PC-3 (cell line): ENCODE measurements at regions not wholly inside any gene's neighbourhood (a gene's known extent, or its start where the extent isn't known, plus 50 kb on each side); places are given as distances from the start of the nearest gene placed in this dataset.

Experiments used
- ATAC-seq: fragments of 200-7000 bp; cut with Tn5 transposase; 2 replicates; pipeline ENCODE4 v1.9.1; 2020; ENCODE audit warnings: mild to moderate bottlenecking, moderate library complexity
- BruUV-seq: library from RNA; stranded (reverse); fragments of 400-500 nt; replicated peaks from 2 replicates; lab custom pipeline; 2021; lab: Mats Ljungman, UMichigan
- CTCF ChIA-PET: fragments of 300-600 bp; sonication (Branson Sonifier 250); formaldehyde crosslinking; loops from one replicate; lab custom pipeline; 2022; ENCODE audit warnings: antibody characterized with exemption; lab: Charles Lee
- POLR2A ChIA-PET: fragments of 300-600 bp; sonication (Branson Sonifier 250); formaldehyde crosslinking; loops from one replicate; lab custom pipeline; 2022; ENCODE audit warnings: antibody characterized with exemption; ENCODE audit not compliant: unreplicated experiment; lab: Charles Lee
- DNase-seq: peaks from one replicate; pipeline ENCODE4 v3.0.0-alpha.2; 2015
- H2AFZ ChIP-seq: fragments of 300-600 bp; sonication (generic); 2 replicates; pipeline ENCODE4 v1.6.0; 2016; ENCODE audit warnings: antibody characterized with exemption, low read length
- H3F3A ChIP-seq: fragments of 300-600 bp; sonication (generic); one replicate; pipeline ENCODE4 v1.6.0; 2017; ENCODE audit warnings: antibody characterized with exemption, low read length, control low read depth, mild to moderate bottlenecking; ENCODE audit not compliant: unreplicated experiment
- H3K27ac ChIP-seq: fragments of 300-600 bp; sonication (generic); 2 replicates; pipeline ENCODE4 v1.5.1; 2016; ENCODE audit warnings: mild to moderate bottlenecking, low read length
- H3K27me3 ChIP-seq: fragments of 300-600 bp; sonication (generic); 2 replicates; pipeline ENCODE4 v1.6.1; 2016; ENCODE audit warnings: low read length, mixed read lengths
- H3K36me3 ChIP-seq: fragments of 300-600 bp; sonication (generic); 2 replicates; pipeline ENCODE4 v1.6.1; 2016; ENCODE audit warnings: low read depth, mixed run types, low read length, mixed read lengths
- H3K4me1 ChIP-seq: fragments of 300-600 bp; sonication (generic); 2 replicates; pipeline ENCODE4 v1.5.1; 2016; ENCODE audit warnings: low read length; ENCODE audit not compliant: insufficient read depth
- H3K4me2 ChIP-seq: fragments of 300-600 bp; sonication (generic); 2 replicates; pipeline ENCODE4 v1.6.0; 2016; ENCODE audit warnings: low read length
- H3K4me3 ChIP-seq: fragments of 300-600 bp; sonication (generic); 2 replicates; pipeline ENCODE4 v1.5.1; 2016; ENCODE audit warnings: mild to moderate bottlenecking, low read length, mixed read lengths
- H3K79me2 ChIP-seq: fragments of 300-600 bp; sonication (generic); 2 replicates; pipeline ENCODE4 v1.6.1; 2017; ENCODE audit warnings: low read length, mixed read lengths
- H3K9ac ChIP-seq: fragments of 300-600 bp; sonication (generic); 2 replicates; pipeline ENCODE4 v1.6.0; 2016; ENCODE audit warnings: mild to moderate bottlenecking, low read length
- H3K9me2 ChIP-seq: fragments of 300-600 bp; sonication (generic); replicated peaks from 2 replicates; pipeline ENCODE4 v1.6.1; 2016; ENCODE audit warnings: mixed run types, low read length, mixed read lengths
- H3K9me3 ChIP-seq: fragments of 300-600 bp; sonication (generic); 2 replicates; pipeline ENCODE4 v1.6.1; 2016; ENCODE audit warnings: low read length, mixed read lengths
- H4K20me1 ChIP-seq: fragments of 300-600 bp; sonication (generic); 2 replicates; pipeline ENCODE4 v1.6.1; 2016; ENCODE audit warnings: low read length, mixed read lengths
- EZH2 ChIP-seq: fragments of 300-600 bp; sonication (generic); IDR thresholded peaks from one replicate; pipeline ENCODE4 v1.6.1; 2017; ENCODE audit warnings: antibody characterized with exemption, mild to moderate bottlenecking, low read length; ENCODE audit not compliant: unreplicated experiment
- EZH2phosphoT487 ChIP-seq: fragments of 300-600 bp; sonication (generic); IDR thresholded peaks from 2 replicates; pipeline ENCODE4 v1.6.1; 2018; ENCODE audit warnings: mild to moderate bottlenecking, antibody characterized with exemption, low read length, borderline replicate concordance
- intact Hi-C: fragments of 100-400 bp; cut with micrococcal nuclease; formaldehyde crosslinking; loops from 2 replicates; pipeline ENCODE4 v1.9.0; 2023
- TF ChIP-seq, protein P1 (sequence below): fragments of 300-600 bp; sonication (generic); conservative IDR thresholded peaks from 2 replicates; pipeline ENCODE4 v1.5.1; 2017; ENCODE audit warnings: antibody characterized with exemption, low read depth, mild to moderate bottlenecking, low read length

DNA sequence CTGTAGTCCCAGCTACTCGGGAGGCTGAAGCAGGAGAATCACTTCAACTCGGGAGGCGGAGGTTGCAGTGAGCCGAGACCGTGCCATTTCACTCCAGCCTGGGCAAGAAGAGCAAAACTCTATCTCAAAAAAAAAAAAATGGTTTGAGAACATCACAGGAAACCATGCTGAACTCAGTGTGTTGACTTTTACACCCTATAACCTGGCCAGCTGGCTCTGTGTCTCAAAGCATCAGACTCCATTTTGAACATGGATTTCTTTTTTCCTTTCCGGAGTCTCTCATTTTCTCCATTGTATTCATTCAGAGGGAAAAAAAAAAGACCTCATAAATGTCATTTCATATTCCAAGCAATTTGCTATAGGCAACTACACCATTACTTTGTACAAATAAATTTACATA is 63.2 kb upstream of the FOXN3 start:
- no peak overlapping the region for H3K27ac ChIP-seq
- no TSS peak for BruUV-seq
- no peaks in the 10 kb centered on the region for H3K9me3 ChIP-seq
- H3K79me2 ChIP-seq, result no peaks in the 10 kb centered on the region
- H3K4me1 ChIP-seq, result 0 out of 2 replicates have a peak, but pooled peaks cover 3% of the 10 kb centered on the region
- H4K20me1 ChIP-seq, result no peaks in the 10 kb centered on the region
- intact Hi-C loops, result no loop called here
- no peak overlapping the region for H3K4me3 ChIP-seq
- H3K9ac ChIP-seq, result no peak overlapping the region
- TF ChIP-seq, protein P1, sequence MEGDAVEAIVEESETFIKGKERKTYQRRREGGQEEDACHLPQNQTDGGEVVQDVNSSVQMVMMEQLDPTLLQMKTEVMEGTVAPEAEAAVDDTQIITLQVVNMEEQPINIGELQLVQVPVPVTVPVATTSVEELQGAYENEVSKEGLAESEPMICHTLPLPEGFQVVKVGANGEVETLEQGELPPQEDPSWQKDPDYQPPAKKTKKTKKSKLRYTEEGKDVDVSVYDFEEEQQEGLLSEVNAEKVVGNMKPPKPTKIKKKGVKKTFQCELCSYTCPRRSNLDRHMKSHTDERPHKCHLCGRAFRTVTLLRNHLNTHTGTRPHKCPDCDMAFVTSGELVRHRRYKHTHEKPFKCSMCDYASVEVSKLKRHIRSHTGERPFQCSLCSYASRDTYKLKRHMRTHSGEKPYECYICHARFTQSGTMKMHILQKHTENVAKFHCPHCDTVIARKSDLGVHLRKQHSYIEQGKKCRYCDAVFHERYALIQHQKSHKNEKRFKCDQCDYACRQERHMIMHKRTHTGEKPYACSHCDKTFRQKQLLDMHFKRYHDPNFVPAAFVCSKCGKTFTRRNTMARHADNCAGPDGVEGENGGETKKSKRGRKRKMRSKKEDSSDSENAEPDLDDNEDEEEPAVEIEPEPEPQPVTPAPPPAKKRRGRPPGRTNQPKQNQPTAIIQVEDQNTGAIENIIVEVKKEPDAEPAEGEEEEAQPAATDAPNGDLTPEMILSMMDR, result no peak
- no peak for TF ChIP-seq EZH2phosphoT487
- no peak for TF ChIP-seq EZH2
- ATAC-seq (no peak), DNase-seq (no peak)
- H3K9me2 ChIP-seq, result no peaks in the 10 kb centered on the region
- no peak overlapping the region for H2AFZ ChIP-seq
- no peaks in the 10 kb centered on the region for H3K27me3 ChIP-seq
- ChIA-PET POLR2A (no interaction called here), CTCF (interaction anchor here (0.6 kb wide), 1 partner anchor 241 kb away, joined by 4 read pairs; no protein-coding TSS in a partner anchor)
- H3F3A ChIP-seq, result no peaks in the 10 kb centered on the region
- H3K4me2 ChIP-seq, result no peak overlapping the region
- no peaks in the 10 kb centered on the region for H3K36me3 ChIP-seq

DNA sequence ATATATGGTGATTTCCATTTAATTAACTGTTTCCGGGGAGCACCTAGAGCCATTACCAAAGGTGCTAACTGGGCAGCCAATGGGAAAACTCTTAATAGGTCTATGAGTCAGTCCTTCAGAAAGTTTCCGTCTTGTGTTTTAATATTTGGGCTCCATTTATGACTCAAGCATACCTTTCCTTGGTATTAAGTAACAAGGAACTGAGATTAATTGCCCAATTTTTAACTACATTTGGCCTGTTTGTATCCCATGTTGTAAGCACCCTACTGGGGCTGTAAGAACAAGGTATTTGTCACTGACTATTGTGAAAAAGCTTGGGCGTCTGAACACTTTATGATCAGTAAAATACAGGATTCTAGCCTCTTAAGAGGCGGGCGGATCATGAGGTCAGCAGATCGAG is 62.8 kb upstream of the FOXN3 start:
- intact Hi-C loops, result no loop called here
- CTCF ChIA-PET, result no interaction called here
- no peak for DNase-seq

DNA sequence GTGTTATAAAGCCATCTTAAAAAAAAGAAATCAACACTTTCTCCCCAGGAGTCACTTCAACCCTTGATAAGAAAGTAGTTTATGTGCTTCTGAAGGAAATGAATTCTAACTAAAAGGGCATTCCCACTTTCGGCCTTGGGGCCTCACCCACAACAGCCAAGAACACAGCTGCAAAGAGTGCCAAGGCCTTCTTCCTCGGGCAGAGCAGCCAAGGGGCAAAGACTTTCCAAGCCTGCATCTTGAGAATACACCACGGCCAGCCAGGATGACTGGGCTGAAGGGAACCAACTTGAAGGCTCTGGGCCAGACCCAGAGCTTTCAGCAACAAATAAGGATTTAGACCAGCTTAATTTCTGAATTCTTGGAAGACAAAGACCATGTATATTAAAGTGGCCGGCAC is 60.4 kb upstream of the FOXN3 start:
- H3K9me3 ChIP-seq, result no peaks in the 10 kb centered on the region
- CTCF ChIA-PET, result no interaction called here
- no peak overlapping the region for H3K4me2 ChIP-seq
- ATAC-seq (no peak), DNase-seq (no peak)
- TF ChIP-seq EZH2 (no peak), EZH2phosphoT487 (no peak)
- TF ChIP-seq, protein P1, result no peak
- no peak overlapping the region for H3K4me3 ChIP-seq
- no TSS peak for BruUV-seq
- H3K27ac ChIP-seq, result no peak overlapping the region
- no peaks in the 10 kb centered on the region for H3K36me3 ChIP-seq
- H3K9ac ChIP-seq, result no peak overlapping the region
- H3F3A ChIP-seq, result no peaks in the 10 kb centered on the region
- H3K27me3 ChIP-seq, result no peaks in the 10 kb centered on the region
- no peaks in the 10 kb centered on the region for H3K79me2 ChIP-seq
- no peaks in the 10 kb centered on the region for H4K20me1 ChIP-seq
- intact Hi-C loops, result no loop called here
- H3K9me2 ChIP-seq, result no peaks in the 10 kb centered on the region
- H3K4me1 ChIP-seq, result peaks cover 13% of the 10 kb centered on the region
- POLR2A ChIA-PET, result no interaction called here
- no peak overlapping the region for H2AFZ ChIP-seq

More for the DNA sequence above, 62.8 kb upstream of the FOXN3 start:
- no peak for ATAC-seq
- no peak overlapping the region for H3K9ac ChIP-seq
- no peaks in the 10 kb centered on the region for H3F3A ChIP-seq
- no peaks in the 10 kb centered on the region for H3K9me2 ChIP-seq
- POLR2A ChIA-PET, result no interaction called here
- H3K27ac ChIP-seq, result no peak overlapping the region
- H3K4me1 ChIP-seq, result no peaks in the 10 kb centered on the region
- H3K9me3 ChIP-seq, result no peaks in the 10 kb centered on the region
- no peaks in the 10 kb centered on the region for H3K27me3 ChIP-seq
- no peaks in the 10 kb centered on the region for H4K20me1 ChIP-seq
- TF ChIP-seq EZH2phosphoT487 (no peak), EZH2 (no peak)
- TF ChIP-seq, protein P1, result no peak
- no peak overlapping the region for H3K4me2 ChIP-seq
- no peak overlapping the region for H2AFZ ChIP-seq
- H3K4me3 ChIP-seq, result no peak overlapping the region
- no TSS peak for BruUV-seq
- no peaks in the 10 kb centered on the region for H3K36me3 ChIP-seq
- H3K79me2 ChIP-seq, result no peaks in the 10 kb centered on the region
